Muscle of arm (tissue), 1 donor: ENCODE measurements at regions not wholly inside any gene's neighbourhood (a gene's known extent, or its start where the extent isn't known, plus 50 kb on each side); places are given as distances from the start of the nearest gene placed in this dataset.
A peak's percentile ranks its signal among the peaks of the same experiment; 100 is the strongest.

Source experiments
- DNase-seq: peaks from one replicate; pipeline ENCODE4 v3.0.0-alpha.2; 2013

DNA sequence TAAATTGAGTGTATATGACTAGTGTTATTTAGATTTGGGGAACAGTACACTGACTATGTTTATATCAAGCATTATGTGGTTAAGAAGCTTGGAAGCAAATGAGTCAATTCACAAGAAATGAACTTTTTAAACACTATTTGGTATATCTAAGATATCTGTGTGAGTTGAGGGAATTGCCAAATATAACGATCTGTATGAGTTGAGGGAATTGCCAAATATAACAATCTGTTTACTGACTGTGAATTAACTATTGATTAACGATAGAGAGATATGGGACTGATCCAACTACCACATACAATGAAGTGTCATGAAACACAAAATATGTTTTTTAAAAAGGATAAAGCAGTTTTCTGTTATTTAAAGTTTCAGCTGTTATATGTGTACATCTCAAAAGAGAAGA, 301.4 kb downstream of the TENT4A start:
- DNase-seq = no peak

DNA sequence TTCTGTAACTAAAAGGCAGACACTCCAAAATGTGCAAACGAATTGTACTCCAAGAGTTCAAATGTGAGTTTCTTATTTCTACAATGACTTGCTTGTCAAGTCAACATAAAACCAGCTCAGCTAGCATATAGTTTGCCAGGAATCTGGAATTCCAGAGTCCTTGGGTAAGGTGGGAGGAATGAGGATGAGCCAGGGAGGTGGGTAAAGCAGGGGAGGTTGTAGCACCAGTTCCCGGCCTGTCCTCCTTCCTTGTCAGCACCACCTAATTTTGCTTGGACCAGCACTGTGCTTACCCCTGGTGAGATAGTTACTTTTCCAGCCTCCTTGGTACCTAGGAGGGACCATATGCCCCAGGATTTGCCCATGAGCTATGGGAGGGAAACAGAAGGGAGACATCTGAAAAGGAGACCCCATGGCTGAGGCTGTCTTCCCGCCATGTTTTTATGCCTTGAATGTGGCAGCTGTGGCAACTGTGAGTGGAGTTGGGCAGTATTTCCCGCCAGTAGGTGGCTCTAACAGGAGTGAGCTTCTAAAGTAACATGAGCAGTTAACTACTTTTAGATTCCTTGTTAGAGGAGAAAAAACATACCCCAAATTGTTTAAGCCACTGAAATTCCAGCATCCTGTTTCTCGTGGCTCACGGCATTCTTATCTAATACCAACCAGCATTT, 302.5 kb downstream of the TENT4A start:
- DNase-seq = no peak

DNA sequence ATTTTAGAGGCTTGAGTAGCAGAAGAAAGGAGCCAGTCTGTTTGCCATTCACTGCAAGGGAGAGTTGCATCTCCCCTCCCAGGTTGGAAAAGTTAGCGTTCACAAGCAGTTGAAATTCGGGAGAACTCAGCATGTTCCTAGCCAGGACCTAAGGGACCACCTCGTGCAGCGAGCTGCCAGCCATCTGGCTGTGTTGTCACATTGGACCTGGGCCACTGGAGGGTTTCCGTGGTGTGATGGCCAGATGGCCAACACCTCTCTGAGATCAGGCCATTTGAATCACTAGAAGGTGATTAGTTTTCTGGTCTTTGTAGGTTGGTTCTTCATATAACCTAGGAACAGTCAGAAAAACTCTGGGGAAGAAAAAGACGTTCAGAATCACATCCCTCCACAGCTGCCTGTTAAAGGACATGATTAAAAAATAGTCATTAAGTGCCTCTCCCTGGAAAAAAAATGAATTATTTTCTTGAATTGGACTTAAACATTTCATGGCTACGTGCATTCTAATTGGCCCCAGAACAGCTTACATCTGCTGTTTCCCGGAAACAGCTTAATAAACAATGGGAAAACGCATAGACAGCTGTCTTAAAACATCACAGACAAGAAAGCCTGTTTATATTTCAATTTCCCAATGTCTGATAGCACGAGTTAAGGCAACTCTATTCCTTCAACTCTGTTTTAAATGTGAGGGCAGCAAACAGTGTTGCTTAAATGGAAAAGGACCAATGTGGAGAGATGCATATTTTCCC, 303.9 kb downstream of the TENT4A start:
- DNase-seq = no peak

DNA sequence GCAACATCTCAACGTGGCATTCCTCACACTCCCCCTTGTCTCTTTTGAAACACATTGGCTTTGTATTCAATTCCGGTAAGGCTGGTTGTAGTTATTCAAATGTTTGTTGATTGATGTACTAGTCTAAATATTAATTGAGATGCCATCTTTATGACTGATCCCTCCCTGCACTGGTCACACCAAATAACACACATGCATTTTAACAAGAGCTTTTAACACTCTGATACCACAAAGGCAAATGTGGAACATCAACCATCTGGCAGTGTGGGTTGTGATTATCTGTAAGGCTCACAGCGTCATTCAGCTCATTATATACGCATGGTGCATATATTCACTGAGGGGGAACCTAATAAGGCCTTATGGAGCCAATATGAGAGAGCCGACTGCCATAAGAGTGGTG, 305.0 kb downstream of the TENT4A start:
- no peak for DNase-seq

DNA sequence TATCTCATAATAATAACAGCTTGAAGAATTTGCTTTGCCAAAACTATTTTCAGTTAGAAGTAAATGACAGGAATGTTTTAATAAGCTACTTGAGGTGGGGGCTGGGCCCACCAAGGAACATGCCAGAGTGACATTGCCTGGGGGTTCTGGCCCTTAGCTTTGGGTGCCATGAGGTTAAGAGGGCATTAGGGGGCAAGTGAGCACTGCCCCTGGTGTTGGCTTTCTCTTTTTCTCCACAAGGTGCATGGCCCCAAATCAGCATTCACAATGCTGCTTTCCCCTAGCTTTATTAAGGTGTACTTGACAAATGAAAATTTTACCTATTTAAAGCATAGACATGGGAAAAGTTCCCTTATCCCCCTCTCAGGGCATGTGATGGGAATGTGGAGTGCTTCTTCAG, 305.4 kb downstream of the TENT4A start:
- no peak for DNase-seq

DNA sequence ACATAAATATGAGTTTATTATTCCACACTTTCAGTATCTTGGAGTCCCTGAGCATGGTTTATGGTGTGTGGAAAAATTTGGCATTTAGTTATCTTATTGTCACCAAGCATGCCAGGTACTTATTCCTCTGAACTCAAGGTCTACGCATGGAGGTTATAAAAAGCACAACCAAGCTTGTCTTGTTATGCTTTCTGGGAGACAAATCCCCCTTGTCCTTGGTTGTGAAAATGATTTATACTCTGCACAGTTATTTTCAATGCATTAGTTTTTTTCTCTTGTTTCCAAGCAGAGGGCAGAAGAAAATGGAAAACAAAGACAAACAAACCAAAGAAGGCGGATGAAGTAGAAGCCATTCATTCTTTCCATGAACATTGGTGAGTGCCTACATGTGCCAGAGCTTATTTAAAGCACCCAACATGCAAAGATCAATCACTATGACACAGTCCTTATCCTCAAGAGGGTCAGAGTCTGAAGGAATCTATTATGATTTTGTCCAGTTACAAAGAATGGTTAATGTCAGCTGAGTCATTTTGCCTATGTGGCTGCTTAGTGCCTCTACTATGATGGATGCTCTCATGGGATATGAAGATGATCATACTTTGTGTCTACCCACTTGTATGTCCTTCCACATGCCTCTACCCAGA, 323.1 kb downstream of the TENT4A start:
- DNase-seq = no peak

DNA sequence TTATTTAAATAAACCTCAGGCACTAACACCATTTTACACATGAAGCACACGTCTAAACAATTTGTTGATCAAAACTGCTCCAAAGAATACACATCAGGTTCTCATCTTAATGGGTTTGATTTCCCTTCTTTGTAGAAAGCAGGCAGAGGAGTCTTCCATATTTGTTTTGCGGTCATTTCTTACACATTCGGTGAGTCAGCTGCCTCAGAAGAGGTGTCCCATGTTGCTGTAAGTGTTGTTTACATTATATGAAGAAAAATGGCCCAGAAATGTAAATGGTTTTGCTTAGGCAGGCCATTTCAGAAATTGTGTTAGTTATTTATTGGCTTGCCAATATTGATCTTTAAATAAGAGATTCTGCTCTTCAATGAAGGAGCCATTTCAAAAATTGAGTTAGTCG, 325.8 kb downstream of the TENT4A start:
- DNase-seq = no peak

DNA sequence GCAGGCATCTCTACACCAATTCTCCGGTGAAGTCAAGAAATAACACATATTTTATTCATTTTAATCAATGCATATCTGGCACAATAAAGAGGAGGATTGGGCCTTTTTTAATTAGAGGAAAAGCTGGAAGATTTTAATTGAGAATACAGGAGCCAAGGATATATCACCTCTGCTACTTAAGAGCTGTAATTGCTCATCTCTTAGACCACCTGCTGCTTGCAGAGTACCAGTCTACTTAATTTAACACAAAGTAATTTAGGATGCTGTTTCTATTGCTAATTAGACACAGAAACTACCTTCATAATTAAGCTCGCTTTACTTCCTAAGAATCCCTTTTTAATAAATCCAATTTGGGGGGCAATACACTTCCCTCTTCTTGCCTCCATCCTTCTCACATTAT, 326.9 kb downstream of the TENT4A start:
- no peak for DNase-seq

DNA sequence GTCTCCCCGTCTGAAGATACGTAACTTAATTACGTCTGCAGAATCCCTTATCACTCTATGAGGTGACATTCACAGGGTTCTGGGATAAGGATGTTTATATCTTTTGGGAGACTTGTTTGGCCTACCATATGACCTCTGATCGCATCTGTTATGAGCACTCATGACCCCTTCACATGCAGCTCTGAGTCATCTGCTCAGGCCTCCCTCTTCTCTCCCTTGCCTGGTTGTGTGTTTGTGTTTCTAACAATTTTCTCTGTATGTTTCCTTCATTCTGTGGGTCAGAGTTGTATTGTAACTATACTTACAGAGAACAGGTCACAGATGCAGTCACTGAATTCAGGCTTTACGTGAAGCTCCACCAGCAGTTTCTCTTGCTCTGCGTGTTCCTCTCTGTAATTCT, 330.6 kb downstream of the TENT4A start:
- no peak for DNase-seq

DNA sequence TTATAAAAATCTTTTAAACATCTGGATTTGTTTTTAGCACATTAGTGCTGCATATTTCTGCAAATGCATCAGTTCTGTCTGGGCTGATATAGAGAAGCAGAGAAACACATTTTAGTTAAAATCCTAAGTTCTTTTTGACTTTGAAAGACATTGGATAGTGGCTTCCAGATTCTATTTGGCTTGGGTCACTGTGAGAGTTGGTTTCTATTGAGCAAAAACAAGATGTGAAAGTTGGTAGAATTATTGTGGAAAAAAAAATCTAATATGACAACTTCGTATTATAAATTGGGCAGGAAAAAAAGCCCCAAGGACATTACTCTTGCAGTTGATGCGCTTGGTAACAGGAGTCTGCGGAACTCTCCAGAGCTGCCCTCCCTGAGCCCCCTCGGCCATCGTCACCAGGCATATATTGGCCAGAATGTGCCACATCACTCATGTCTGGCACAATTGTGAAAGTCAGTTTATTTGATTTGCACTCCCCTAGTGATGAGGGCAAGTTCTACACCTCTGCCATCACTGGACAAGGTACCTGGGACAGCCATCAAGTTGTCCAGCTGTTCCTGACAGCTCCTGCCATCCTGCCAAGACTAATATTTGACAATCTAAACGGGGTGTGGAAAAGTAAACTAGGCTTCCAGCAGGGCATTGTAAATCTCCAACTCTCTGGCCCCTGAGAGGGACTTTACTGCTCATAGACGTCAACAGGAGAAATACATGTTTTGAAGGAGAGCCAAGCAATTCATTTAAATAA, 334.5 kb downstream of the TENT4A start:
- DNase-seq = peak; percentile 17

DNA sequence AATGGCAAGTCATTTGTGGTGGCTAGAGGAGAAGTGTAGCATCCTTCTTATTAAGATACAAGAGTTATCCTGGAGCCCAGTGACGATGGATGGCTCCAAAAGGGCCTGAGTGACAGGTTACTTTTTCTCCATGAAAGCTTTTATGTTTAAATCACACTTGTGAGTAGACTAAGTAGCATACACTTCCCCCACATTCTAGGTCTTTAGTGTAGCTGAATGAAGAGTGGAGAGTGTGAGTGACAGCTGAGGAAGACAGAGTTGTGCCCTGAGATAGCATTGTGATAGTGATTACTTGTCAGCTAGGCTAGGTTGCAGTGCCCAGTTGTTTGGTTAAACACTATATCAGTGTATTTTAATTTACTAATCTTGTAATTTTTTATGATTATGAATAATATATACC, 337.8 kb downstream of the TENT4A start:
- no peak for DNase-seq

DNA sequence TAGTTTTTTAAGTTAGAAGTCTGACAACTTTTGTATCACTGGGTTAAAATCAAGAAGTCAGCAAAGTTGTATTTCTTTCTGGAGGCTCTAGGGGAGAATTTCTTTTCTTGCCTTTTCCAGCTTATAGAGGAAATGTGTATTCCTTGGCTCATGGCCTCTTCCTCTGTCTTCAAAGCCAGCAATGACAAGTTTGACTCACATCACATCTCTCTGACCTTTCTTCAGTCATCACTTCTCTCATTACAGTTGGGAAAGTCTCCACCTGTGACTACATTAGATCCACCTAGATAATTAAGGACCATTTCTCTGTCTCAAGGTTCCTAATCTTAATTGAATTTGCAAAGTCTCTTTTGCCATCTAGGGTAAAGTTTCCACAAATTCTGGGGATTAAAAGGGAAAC, 339.9 kb downstream of the TENT4A start:
- DNase-seq = no peak

DNA sequence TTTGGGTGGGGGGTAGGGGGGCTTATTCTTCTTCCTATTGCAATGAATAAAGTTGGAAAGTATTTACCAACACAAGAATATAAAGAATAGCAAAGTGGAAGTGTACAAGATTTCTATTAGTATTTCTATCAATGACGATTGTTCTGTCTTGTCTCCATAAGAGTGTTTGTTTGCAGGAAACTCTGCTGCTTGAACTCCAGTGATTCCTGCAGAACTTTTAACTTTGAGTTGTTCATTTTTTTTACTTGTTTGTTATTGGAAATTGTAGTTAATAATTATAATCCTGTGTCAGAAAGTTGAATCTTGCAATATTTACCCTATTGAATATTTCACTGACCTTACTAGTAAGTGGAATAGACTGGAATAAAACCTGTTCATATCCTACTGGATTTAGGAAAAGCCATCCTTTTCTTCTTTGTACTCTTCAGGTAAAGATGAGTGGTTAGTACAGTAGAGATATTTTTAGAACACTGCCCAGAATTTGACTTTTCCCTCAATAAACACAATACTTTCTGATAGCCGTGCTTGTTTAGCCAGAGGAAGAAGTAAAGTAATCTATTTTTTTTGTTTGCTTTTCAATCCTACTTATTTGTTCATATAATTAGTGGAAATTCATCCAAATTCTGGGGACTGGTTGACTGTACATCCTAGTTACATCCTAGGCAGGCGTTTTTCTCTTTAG, 340.4 kb downstream of the TENT4A start:
- no peak for DNase-seq

DNA sequence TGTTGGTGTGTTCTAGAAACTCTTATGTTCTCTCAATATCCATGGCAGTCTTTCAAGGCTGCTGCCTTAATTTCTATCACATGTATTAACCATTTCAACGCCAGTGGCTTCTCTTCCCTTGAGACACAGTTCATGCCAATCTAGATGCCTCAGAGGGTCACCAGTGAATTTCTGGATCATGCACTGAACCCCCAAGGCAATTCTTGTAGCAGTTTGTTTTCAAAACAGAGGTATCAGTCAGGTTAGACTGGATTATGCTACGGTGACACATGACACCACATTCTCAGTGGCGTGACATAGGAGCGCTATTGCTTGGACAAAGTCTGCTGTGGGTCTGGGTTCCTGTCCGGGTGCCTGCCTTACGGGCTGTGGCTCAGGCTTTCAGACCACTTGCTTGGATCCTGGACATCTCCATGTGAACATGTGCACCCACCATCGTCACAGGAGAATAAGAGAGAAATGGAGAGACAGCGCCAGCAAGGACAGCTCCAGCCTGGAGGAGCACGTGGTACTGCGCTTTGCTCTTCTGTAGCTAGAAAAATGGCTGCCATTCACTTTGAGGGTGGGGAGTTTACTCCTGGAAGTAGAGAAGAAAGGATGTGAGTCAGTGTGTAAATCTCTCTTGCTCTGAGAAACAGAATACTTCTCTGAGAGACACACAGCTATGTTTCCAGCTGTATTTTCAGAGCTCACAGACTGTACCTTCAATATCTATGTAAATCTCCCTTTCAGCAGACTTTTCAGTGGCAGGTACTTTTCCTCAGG, 329.3 kb upstream of the ADCY2 start:
- no peak for DNase-seq

DNA sequence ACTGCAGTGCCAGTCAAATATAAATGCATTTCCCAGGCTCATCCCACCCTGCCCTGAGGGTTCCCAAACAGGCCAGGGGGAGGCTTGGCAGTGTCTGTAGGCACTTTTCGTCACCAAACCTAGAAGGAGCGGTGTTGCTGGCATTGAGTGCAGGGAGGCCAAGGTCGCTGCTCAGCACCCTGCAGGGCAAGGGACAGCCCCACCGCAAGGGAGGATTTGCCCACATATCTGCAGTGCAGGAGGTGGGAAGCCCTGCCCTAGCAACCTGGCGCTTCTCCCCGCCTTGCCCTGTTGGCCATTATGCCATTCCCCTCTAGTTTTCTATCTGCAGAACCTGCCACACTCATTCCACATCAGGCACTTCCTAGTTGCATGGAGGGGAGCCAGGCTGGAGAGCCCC, 327.8 kb upstream of the ADCY2 start:
- no peak for DNase-seq

DNA sequence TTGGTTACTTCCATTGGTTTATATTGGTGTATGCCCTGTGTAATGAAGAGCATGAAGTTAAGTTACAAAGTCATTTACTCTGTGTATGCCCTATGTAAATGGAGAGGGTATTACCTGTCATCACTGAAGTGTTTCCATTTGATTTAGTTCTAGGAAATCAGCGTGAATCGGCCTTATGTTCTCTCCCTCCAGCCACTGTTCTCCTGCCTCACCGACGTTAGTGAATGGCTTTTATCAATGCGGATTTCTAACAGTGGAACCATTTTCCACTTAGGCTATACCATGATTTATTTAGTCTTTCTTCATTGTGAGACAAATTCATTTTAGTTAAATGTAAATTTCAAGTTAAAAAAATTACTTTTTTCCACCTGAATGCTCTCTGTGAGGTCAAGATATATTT, 327.0 kb upstream of the ADCY2 start:
- no peak for DNase-seq

DNA sequence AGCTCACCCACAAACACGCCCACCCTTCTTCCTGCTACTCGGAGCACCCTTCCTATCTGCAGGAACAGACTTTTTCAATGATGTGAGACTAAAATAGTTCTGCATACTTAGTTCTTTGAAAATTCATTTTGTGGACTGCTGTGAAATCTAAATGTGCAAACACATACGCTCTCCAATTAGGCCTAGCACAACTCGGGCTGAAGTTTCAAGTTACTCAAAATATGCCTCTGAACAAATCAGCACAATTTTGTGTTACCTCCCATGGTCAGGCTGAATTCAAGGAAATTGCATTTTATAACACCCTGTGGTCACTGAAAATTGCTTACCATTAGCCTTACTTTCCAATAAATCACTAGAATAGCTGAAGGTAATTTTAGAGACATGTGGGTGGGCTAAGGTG, 323.8 kb upstream of the ADCY2 start:
- DNase-seq = no peak

DNA sequence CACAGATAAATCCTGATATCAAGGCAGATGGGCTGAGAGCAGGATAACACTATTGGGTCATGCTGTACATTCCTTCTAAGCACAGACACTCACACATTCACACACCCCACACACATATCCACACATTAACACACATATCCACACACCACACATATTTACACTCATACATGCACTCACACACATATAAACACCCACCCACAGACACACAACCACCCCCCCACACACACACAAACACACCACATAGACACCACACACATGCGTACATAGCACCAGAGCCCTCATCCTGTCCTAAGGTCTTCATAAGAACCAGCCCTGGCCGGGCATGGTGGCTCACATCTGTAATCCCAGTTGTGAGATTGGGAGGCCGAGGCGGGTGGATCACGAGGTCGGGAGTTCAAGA, 322.3 kb upstream of the ADCY2 start:
- no peak for DNase-seq

DNA sequence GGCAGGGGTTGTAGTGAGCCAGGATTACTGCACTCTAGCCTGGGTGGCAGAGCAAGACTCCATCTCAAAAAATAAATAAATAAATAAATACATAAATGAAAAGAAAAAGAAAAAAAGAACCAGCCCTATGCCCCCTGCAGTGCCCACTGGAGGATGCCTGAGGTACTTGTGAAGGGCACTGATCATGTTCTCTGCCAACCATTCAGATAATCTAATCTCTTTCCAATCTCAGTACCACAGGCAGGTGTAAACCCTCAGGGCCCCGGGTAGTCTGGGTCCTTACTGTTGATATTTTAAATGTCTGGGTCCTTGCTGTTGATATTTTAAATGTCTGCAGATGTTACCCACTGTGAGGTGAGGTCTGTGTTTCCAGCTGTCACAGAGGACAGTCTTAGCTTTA, 321.8 kb upstream of the ADCY2 start:
- no peak for DNase-seq

DNA sequence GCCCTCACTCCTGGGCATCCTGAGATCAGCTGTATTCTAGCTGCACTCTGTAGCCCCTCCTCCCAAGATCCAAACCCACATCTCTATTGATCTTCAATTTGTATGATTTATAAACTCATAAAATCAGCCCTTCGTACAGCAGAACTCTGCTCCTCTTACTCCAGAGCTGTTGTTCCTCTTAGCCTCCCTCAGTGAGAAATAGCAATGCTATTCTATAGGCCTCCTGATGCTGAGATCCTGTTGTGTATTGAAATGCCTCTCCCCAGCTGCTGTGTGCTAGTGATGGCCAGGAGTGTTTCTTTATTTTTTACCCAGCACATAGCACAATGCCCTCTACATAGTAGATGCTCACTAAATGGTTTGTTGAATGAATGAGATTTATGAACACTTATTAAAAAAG, 320.5 kb upstream of the ADCY2 start:
- no peak for DNase-seq

DNA sequence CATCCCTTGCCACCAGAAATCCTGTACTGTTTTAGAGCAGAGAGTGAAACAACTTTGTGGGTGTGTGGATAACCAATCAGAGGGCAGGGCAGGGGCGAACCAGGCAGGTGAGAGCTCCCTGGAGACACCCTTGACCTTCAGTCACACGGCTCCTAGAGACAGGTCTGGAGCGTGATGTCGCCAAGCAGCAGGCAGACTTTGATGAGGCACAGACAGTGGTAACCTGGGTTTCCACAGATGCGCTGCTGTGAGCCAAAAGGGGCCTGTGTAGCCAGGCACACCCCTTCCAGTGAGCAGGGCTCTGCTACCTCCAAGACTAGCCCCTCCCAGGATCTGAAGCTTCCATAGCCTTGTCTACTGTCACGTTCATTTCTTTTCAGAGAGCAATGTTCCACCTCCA, 317.8 kb upstream of the ADCY2 start:
- no peak for DNase-seq
